ENCODE measurements at regions not wholly inside any gene's neighbourhood (a gene's known extent, or its start where the extent isn't known, plus 50 kb on each side); places are given as distances from the start of the nearest gene placed in this dataset.

DNA sequence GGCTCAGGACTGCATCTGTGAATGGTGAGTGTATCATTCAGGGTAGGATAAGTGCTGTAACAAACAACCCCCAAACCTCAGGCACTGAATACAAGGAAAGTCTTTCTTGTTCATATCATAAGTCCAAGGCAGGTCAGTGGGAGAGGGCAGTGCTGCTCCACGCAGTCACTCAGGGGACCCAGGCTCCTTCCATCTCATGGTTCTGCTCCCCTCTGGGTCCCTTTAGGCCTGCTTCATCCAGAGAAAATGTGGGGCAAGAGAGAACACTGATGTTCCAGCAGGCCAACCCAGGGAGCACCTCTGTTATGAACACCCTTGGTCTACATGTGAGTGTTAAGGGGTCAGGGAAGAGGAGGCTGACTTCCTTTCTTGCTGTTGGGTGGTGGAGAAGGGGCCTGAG is 187.8 kb downstream of the CHST1 start:
- TF ChIP-seq, protein P1, sequence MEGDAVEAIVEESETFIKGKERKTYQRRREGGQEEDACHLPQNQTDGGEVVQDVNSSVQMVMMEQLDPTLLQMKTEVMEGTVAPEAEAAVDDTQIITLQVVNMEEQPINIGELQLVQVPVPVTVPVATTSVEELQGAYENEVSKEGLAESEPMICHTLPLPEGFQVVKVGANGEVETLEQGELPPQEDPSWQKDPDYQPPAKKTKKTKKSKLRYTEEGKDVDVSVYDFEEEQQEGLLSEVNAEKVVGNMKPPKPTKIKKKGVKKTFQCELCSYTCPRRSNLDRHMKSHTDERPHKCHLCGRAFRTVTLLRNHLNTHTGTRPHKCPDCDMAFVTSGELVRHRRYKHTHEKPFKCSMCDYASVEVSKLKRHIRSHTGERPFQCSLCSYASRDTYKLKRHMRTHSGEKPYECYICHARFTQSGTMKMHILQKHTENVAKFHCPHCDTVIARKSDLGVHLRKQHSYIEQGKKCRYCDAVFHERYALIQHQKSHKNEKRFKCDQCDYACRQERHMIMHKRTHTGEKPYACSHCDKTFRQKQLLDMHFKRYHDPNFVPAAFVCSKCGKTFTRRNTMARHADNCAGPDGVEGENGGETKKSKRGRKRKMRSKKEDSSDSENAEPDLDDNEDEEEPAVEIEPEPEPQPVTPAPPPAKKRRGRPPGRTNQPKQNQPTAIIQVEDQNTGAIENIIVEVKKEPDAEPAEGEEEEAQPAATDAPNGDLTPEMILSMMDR (IDR thresholded peaks at IDR 0.05; ENCODE audit: poor library complexity, severe bottlenecking): no peak
- ATAC-seq (ENCODE audit: low read depth) (no peak), DNase-seq (ENCODE audit: low spot score) (no peak)
- Histone ChIP-seq H3K36me3 (ENCODE audit: low read depth) (no peaks in the 10 kb centered on the region), H3K4me3 (ENCODE audit: severe bottlenecking) (no peak overlapping the region), H3K27me3 (ENCODE audit: insufficient read depth, poor library complexity, severe bottlenecking) (peaks cover 8% of the 10 kb centered on the region), H3K4me1 (ENCODE audit: insufficient read depth, poor library complexity, severe bottlenecking) (no peaks in the 10 kb centered on the region), H3K9me3 (ENCODE audit: severe bottlenecking) (no peaks in the 10 kb centered on the region), H3K27ac (ENCODE audit: poor library complexity, severe bottlenecking) (no peak overlapping the region)

DNA sequence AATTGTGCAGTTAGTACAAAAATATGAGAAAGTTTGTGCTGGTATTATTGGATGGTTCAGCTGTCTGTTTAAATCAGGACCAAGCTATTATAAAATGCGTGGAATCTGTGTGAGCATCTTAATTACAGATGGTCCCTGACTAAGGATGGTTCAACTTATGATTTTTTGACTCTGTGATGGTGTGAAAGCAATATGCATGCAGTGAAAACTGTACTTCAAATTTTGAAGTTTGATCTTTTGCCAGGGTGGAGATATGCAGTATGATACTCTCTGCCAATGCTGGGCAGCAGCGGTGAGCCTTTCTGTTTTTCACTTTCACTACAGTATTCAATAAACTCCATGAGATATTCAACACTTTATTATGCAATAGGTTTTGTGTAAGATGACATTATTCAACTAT is 189.3 kb downstream of the CHST1 start:
- no peaks in the 10 kb centered on the region for H3K9me3 ChIP-seq (ENCODE audit: severe bottlenecking)
- DNase-seq (ENCODE audit: low spot score) (no peak), ATAC-seq (ENCODE audit: low read depth) (no peak)
- no peak overlapping the region for H3K4me3 ChIP-seq (ENCODE audit: severe bottlenecking)
- H3K27me3 ChIP-seq (ENCODE audit: insufficient read depth, poor library complexity, severe bottlenecking): peaks cover 8% of the 10 kb centered on the region
- H3K4me1 ChIP-seq (ENCODE audit: insufficient read depth, poor library complexity, severe bottlenecking): no peaks in the 10 kb centered on the region
- H3K27ac ChIP-seq (ENCODE audit: poor library complexity, severe bottlenecking): no peak overlapping the region
- no peaks in the 10 kb centered on the region for H3K36me3 ChIP-seq (ENCODE audit: low read depth)
- TF ChIP-seq, protein P1 (IDR thresholded peaks at IDR 0.05; ENCODE audit: poor library complexity, severe bottlenecking): no peak

DNA sequence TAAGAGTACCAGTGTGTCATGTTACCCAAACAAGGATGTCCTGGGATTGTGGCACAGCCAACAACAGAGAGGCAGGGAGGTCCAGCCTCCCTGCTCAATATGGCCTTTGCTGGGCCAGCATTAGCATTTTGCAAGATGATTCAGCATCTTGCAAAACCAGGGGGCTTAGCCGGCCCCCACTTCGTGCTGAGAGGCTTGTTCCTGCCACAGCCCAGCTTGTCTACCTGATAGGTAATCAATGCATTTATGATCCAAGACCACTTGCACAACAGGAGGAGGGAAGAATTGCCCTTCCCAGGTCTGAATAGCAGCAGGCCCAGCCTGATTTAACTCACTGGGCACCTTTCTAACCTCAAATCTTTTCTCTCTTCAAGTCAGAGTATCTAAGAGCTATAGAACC is 189.0 kb upstream of the SYT13 start:
- H3K4me3 ChIP-seq (ENCODE audit: severe bottlenecking): no peak overlapping the region
- no peak for ATAC-seq (ENCODE audit: low read depth)
- no peaks in the 10 kb centered on the region for H3K4me1 ChIP-seq (ENCODE audit: insufficient read depth, poor library complexity, severe bottlenecking)
- H3K36me3 ChIP-seq (ENCODE audit: low read depth): no peaks in the 10 kb centered on the region
- no peaks in the 10 kb centered on the region for H3K9me3 ChIP-seq (ENCODE audit: severe bottlenecking)
- H3K27me3 ChIP-seq (ENCODE audit: insufficient read depth, poor library complexity, severe bottlenecking): peaks cover 8% of the 10 kb centered on the region
- H3K27ac ChIP-seq (ENCODE audit: poor library complexity, severe bottlenecking): no peak overlapping the region
- TF ChIP-seq, protein P1 (IDR thresholded peaks at IDR 0.05; ENCODE audit: poor library complexity, severe bottlenecking): no peak
- no peak for DNase-seq (ENCODE audit: low spot score)

DNA sequence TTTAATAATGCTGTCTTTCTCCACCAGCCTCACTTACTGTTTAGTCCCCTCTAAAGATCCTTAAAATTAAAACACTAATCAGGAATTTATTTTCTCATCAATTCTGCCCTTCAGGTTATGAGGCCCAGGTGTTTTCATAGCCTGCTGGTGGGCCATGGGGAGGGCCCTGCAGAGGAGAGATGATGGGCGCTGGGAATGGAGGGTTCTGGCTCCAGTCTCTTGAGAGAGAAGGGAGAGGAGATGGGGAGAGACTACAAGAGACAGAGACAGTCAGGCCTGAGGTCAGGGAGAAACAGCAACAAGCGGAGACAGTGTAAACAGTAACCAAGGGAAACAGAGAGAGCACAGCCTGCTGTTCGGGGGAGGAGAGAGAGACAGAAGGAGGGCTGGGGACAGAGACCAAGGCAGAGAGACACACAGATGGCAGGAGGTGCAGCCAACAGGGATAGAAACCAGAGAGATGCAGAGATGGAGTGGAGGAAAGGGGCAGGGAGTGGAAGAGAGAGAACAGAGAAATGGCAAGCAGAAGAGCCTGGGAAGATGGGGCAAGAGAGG is 187.3 kb upstream of the SYT13 start:
- no peaks in the 10 kb centered on the region for H3K9me3 ChIP-seq (ENCODE audit: severe bottlenecking)
- peaks cover 2% of the 10 kb centered on the region for H3K27me3 ChIP-seq (ENCODE audit: insufficient read depth, poor library complexity, severe bottlenecking)
- no peak overlapping the region for H3K27ac ChIP-seq (ENCODE audit: poor library complexity, severe bottlenecking)
- DNase-seq (ENCODE audit: low spot score): no peak
- no peaks in the 10 kb centered on the region for H3K36me3 ChIP-seq (ENCODE audit: low read depth)
- no peak overlapping the region for H3K4me3 ChIP-seq (ENCODE audit: severe bottlenecking)
- no peaks in the 10 kb centered on the region for H3K4me1 ChIP-seq (ENCODE audit: insufficient read depth, poor library complexity, severe bottlenecking)
- ATAC-seq (ENCODE audit: low read depth): no peak
- TF ChIP-seq, protein P1 (IDR thresholded peaks at IDR 0.05; ENCODE audit: poor library complexity, severe bottlenecking): no peak

DNA sequence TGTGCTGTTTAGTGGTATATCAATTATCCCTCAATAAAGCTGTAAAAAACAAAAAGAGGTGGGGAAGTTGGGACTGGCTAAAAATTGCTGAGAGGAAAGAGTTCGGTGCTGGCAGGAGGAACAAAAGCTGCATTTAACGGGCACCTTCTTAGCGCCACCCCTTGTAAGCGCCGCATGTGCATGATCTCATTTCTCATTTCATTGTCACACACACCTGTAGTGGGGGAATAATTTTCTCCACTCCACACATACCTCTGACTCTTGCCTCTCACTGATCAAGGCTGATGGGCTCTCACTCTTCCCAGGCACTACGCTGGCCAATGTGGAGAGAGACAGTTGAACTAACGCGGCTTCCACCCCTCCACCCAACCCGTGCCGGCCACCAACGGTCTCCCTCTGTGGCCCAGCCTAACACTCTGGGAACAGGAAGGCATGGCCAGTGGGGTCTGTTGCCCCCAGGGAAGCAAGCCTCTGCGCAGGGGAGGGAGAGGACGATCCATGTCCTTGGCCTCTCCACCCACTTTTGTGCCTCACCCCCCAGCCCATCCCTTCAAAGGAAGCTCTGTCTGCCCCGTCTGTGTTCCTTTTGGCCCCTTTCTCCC is 186.7 kb upstream of the SYT13 start:
- no peaks in the 10 kb centered on the region for H3K36me3 ChIP-seq (ENCODE audit: low read depth)
- TF ChIP-seq, protein P1 (IDR thresholded peaks at IDR 0.05; ENCODE audit: poor library complexity, severe bottlenecking): no peak
- no peak for ATAC-seq (ENCODE audit: low read depth)
- no peak for DNase-seq (ENCODE audit: low spot score)
- H3K27ac ChIP-seq (ENCODE audit: poor library complexity, severe bottlenecking): no peak overlapping the region
- H3K4me1 ChIP-seq (ENCODE audit: insufficient read depth, poor library complexity, severe bottlenecking): no peaks in the 10 kb centered on the region
- no peak overlapping the region for H3K4me3 ChIP-seq (ENCODE audit: severe bottlenecking)
- peaks cover 2% of the 10 kb centered on the region for H3K27me3 ChIP-seq (ENCODE audit: insufficient read depth, poor library complexity, severe bottlenecking)
- H3K9me3 ChIP-seq (ENCODE audit: severe bottlenecking): no peaks in the 10 kb centered on the region

Data from RWPE2 (cell line).